ENCODE measurements at regions not wholly inside any gene's neighbourhood (a gene's known extent, or its start where the extent isn't known, plus 50 kb on each side); places are given as distances from the start of the nearest gene placed in this dataset.

DNA sequence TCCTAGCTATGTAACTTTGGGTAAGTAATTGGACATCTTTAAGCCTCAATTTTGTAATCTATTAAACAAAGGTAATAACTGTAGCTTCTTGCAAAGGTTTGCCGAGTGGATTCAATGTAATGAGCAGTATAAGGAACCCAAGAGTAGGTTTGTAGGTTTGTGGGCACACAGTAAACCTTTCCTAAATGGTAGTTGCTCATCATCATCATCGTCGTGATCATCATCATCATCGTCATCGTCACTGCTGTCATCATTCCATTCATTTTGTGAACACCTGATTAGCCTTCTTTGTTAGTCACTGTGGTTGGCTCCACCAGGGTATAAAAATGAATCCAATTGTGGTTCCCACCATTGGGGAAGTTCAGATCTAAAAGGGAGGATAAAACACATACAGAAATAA is 223.1 kb upstream of the KIRREL3 start:
- Mint-ChIP-seq H3K36me3 (no peaks in the 10 kb centered on the region), H3K4me1 (no peaks in the 10 kb centered on the region), H3K27ac (no peak overlapping the region), H3K4me3 (no peak overlapping the region), H3K9me3 (peaks cover 6% of the 10 kb centered on the region), H3K27me3 (no peaks in the 10 kb centered on the region)
- ATAC-seq: no peak

- Mint-ChIP-seq H3K4me3 (no peak overlapping the region), H3K27ac (no peak overlapping the region), H3K4me1 (no peaks in the 10 kb centered on the region), H3K36me3 (no peaks in the 10 kb centered on the region), H3K27me3 (no peaks in the 10 kb centered on the region), H3K9me3 (peaks cover 6% of the 10 kb centered on the region)
- ATAC-seq: peak; percentile 24
Observed at GRCh38 chr11:127223026-127223425, 222.5 kb upstream of the KIRREL3 start.

GRCh38 chr11:127219704-127220103 is 219.1 kb upstream of the KIRREL3 start:
- Mint-ChIP-seq H3K27ac (no peak overlapping the region), H3K27me3 (no peaks in the 10 kb centered on the region), H3K4me3 (no peak overlapping the region), H3K36me3 (no peaks in the 10 kb centered on the region), H3K4me1 (no peaks in the 10 kb centered on the region), H3K9me3 (peaks cover 6% of the 10 kb centered on the region)
- no peak for ATAC-seq

DNA sequence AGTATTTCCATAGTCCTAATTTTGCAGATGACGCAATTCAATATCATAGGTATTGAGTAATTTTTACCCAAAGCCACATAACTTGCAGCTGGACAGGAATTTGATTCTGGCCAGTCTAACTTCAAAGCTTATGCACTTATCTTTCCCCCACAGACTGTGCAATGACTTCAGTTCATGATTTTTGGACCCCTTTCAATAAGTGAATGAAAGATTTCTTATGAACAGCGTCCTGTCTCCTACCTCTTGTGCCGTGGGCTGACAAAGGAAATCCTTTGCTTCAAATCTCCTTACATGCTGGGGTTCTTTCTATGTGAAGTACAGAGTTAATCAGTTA is 217.7 kb upstream of the KIRREL3 start:
- Mint-ChIP-seq H3K4me3 (no peak overlapping the region), H3K27ac (no peak overlapping the region), H3K9me3 (peaks cover 2% of the 10 kb centered on the region), H3K27me3 (no peaks in the 10 kb centered on the region), H3K4me1 (no peaks in the 10 kb centered on the region), H3K36me3 (no peaks in the 10 kb centered on the region)
- no peak for ATAC-seq

DNA sequence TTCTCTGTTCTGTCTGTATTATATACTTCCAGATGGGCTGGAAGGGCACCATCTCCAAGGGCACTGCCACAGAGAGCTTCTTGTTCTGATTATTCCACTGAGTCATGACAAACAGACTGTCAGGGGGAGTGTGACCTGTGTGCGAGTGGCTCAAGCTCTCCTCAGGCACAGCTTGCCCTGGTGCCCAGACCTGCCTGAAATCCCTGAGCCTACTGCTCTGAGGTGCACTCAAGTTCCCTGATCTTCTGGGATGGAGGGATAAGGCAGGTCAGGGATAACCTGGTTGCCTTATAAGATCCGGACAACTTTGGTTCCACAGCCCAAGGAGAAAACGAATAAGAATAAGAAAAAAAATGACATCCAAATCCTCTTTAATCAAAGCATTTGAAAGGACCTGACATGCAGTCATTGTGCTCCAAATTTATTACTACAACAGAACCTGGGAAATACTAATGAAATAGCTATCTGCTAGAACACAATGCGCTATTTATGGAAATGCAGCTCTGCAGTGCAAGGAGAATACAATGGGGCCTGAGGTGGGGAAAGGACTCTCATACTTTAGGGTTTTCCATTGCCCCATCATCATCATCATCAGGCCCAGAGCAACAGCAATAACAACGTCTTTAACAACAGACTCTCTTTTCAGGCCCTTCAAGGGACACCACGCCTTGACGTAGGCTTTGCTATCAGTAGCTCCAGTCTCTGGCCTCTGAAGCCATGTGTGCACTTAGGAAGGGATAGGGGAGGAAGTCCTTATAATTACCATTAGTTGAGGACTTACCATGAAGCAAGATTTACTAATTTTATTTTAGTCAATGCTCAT is 217.1 kb upstream of the KIRREL3 start:
- H3K4me3 Mint-ChIP-seq: no peak overlapping the region
- no peak overlapping the region for H3K27ac Mint-ChIP-seq
- H3K9me3 Mint-ChIP-seq: peaks cover 2% of the 10 kb centered on the region
- H3K4me1 Mint-ChIP-seq: no peaks in the 10 kb centered on the region
- no peaks in the 10 kb centered on the region for H3K27me3 Mint-ChIP-seq
- ATAC-seq: no peak
- H3K36me3 Mint-ChIP-seq: no peaks in the 10 kb centered on the region

DNA sequence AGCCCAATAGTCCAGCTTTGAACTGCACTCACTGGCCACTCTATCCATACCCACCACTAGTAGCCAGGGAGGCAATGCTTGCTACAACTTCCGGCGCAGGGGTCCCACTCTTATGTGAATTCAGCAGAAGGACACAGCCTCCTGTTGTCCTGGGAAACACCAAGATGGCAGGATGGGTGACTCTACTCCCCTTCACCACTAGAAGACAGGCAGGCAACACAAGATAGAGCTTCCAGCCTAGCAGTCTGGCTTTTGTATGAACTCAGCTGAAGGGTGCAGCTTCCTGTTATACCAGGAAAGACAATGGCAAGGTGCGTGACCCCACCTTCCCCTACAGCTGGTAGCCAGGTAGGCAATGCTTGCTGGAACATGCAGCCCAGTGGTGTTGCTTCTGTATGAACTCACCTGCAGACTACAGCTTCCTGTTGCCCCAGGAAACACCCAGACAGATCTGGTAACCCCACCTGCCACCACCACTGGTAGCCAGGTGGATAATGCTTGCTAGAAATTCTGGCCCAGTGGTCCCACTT is 205.2 kb upstream of the KIRREL3 start:
- H3K27ac Mint-ChIP-seq: no peak overlapping the region
- no peak overlapping the region for H3K4me3 Mint-ChIP-seq
- no peaks in the 10 kb centered on the region for H3K36me3 Mint-ChIP-seq
- no peaks in the 10 kb centered on the region for H3K27me3 Mint-ChIP-seq
- peaks cover 13% of the 10 kb centered on the region for H3K9me3 Mint-ChIP-seq
- no peak for ATAC-seq
- H3K4me1 Mint-ChIP-seq: no peaks in the 10 kb centered on the region

DNA sequence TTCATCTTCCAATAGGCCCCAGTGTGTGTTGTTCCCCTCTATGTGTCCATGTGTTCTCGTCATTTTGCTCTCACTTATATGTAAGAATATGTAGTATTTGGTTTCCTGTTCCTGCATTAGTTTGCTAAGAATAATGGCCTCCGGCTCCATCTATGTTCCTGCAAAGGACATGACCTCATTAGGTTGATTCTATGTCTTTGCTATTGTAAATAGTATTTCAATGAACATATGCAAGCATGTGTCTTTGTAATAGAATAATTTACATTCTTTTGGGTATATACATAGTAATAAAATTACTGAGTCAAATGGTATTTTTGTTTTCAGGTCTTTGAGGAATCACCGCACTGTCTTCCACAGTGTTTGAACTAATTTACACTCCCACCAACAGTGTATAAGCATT is 202.9 kb upstream of the KIRREL3 start:
- H3K4me3 Mint-ChIP-seq: no peak overlapping the region
- no peaks in the 10 kb centered on the region for H3K4me1 Mint-ChIP-seq
- H3K36me3 Mint-ChIP-seq: no peaks in the 10 kb centered on the region
- no peaks in the 10 kb centered on the region for H3K27me3 Mint-ChIP-seq
- no peak overlapping the region for H3K27ac Mint-ChIP-seq
- H3K9me3 Mint-ChIP-seq: peaks cover 5% of the 10 kb centered on the region
- ATAC-seq: no peak

DNA sequence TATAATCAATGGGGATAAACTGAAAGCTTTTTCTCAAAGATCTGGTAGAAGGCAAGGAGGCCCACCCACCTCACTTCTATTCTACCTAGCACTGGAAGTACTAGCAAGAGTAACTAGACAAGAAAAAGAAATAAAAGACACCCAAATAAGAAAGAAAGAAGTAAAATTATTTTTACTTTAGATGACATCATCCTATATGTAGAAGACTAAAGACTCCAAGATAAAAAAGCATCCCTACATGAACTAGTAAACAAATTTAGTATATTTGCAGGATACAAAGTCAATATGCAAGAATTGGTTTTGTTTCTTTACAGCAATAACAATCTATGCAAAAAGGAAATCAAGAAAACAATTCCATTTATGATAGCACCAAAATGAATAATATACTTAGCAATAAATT is 201.5 kb upstream of the KIRREL3 start:
- Mint-ChIP-seq H3K36me3 (no peaks in the 10 kb centered on the region), H3K27ac (no peak overlapping the region), H3K4me1 (no peaks in the 10 kb centered on the region), H3K4me3 (no peak overlapping the region), H3K27me3 (no peaks in the 10 kb centered on the region), H3K9me3 (peaks cover 3% of the 10 kb centered on the region)
- no peak for ATAC-seq

DNA sequence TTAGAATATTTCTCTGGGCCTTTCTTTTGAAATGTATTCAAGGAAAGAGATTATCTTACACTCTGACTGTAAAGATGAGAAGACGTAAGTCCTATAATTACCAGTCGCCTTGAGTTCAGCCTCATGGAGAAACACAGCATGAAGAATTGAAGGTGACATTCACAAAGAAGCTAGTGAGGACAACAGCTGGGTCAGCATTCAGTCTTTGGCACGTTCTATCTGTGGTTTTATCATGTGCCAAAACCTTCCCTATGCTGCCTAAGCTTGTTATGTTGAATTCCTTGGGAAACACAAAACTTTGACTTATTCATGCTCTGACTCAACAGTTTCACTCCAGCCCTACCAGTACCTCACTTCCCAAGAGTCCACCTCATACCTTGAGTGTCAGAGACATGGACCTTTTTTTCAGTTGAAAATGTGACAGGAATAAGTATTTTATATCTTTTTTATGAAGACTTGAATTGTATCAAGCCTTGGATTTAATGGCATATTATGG is 198.8 kb upstream of the KIRREL3 start:
- no peaks in the 10 kb centered on the region for H3K36me3 Mint-ChIP-seq
- H3K4me1 Mint-ChIP-seq: no peaks in the 10 kb centered on the region
- H3K9me3 Mint-ChIP-seq: peaks cover 1% of the 10 kb centered on the region
- H3K27ac Mint-ChIP-seq: no peak overlapping the region
- no peaks in the 10 kb centered on the region for H3K27me3 Mint-ChIP-seq
- no peak overlapping the region for H3K4me3 Mint-ChIP-seq
- ATAC-seq: no peak

GRCh38 chr11:127195501-127196120 is 195.0 kb upstream of the KIRREL3 start:
- no peak for ATAC-seq

DNA sequence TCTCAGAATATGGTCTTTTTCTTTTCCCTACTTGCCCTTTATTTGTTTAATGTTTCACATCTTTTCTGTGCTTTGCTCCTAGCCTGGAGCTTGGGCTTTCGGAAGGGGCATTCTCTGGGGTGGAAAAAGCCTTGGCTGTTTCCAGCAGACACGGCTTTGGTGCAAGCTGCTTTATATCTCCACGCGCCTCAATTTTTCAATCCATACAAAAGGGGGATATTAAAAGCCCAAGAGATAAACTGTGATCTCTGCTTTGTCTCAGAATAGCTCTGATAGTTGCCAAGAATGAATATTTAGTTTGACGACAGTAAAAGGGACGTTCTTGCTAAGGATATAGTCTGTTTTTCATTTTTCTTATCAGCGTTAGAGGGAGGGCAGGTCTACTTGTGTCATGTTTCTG is 194.0 kb upstream of the KIRREL3 start:
- Mint-ChIP-seq H3K4me1 (no peaks in the 10 kb centered on the region), H3K27ac (no peak overlapping the region), H3K9me3 (peaks cover 6% of the 10 kb centered on the region), H3K4me3 (no peak overlapping the region), H3K36me3 (no peaks in the 10 kb centered on the region), H3K27me3 (no peaks in the 10 kb centered on the region)
- ATAC-seq: no peak

More at GRCh38 chr11:127195501-127196120, 195.0 kb upstream of the KIRREL3 start:
- no peaks in the 10 kb centered on the region for H3K27me3 Mint-ChIP-seq
- H3K9me3 Mint-ChIP-seq: no peaks in the 10 kb centered on the region
- H3K36me3 Mint-ChIP-seq: no peaks in the 10 kb centered on the region
- no peak overlapping the region for H3K4me3 Mint-ChIP-seq
- H3K4me1 Mint-ChIP-seq: no peaks in the 10 kb centered on the region
- H3K27ac Mint-ChIP-seq: no peak overlapping the region

DNA sequence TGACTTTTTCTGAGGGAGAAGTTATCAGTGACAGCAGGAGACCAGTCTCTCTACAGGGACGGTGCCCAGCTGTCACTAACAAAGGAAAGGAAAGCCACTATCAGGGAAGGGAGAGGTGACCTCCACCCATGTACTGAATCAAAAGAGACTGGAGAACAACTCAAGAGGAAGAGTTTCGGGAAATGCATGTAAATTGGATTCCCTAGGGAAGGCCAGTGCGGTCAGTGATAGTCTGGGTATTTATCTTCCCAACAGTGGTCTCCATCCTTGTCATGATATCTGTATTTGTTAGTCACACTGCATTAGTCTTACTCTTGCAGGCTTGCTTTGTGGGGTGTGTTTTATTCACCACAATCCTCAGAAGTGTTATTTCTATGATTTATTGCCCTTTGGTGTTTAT is 193.4 kb upstream of the KIRREL3 start:
- Mint-ChIP-seq H3K4me3 (no peak overlapping the region), H3K27me3 (no peaks in the 10 kb centered on the region), H3K27ac (no peak overlapping the region), H3K4me1 (no peaks in the 10 kb centered on the region), H3K9me3 (peaks cover 9% of the 10 kb centered on the region), H3K36me3 (no peaks in the 10 kb centered on the region)
- no peak for ATAC-seq

DNA sequence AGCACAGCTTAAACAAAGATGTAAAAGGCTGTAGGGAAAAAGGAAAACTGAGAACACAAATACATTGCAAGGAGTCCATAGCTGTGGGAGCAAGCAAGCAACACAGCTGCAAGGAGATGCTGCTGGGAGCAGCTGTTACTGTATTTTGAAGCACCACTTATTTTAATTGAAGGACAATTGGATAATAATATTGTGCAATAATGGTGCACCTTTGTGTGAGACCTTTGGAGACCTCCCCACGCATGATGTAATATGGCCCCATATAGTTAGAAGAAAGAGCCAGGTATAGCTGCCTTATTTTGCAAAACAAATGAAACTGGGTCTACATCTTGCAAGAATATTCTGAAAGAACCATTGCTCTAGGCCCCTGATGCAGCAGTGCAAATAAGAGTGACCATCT is 191.1 kb upstream of the KIRREL3 start:
- Mint-ChIP-seq H3K36me3 (no peaks in the 10 kb centered on the region), H3K4me3 (no peak overlapping the region), H3K27me3 (no peaks in the 10 kb centered on the region), H3K27ac (no peak overlapping the region), H3K4me1 (no peaks in the 10 kb centered on the region), H3K9me3 (peaks cover 10% of the 10 kb centered on the region)
- no peak for ATAC-seq

DNA sequence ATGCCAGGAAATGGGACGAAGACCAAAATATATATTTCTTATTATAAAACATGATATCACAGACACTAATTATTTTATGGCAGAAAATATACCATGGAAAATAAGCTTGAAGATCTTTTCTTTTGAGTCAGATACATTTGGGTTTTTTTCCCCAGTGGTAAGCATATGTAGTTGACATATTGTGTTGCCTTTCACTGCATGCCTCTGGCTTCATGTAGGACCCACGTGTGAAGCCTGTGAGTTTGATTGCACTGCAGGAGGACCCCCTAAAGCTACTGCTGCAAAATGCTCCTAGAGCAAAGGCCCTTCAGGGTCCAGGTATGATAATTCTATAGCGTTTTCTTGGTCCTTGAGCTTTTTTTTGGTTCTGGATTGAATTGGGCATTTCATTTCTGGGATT is 190.7 kb upstream of the KIRREL3 start:
- no peak overlapping the region for H3K4me3 Mint-ChIP-seq
- ATAC-seq: no peak
- H3K27ac Mint-ChIP-seq: no peak overlapping the region
- no peaks in the 10 kb centered on the region for H3K4me1 Mint-ChIP-seq
- H3K36me3 Mint-ChIP-seq: no peaks in the 10 kb centered on the region
- peaks cover 10% of the 10 kb centered on the region for H3K9me3 Mint-ChIP-seq
- no peaks in the 10 kb centered on the region for H3K27me3 Mint-ChIP-seq

- Mint-ChIP-seq H3K4me1 (no peaks in the 10 kb centered on the region), H3K36me3 (no peaks in the 10 kb centered on the region), H3K4me3 (no peak overlapping the region), H3K27ac (no peak overlapping the region), H3K9me3 (no peaks in the 10 kb centered on the region), H3K27me3 (no peaks in the 10 kb centered on the region)
- no peak for ATAC-seq
Observed at GRCh38 chr11:127182586-127183203, 182.1 kb upstream of the KIRREL3 start.

DNA sequence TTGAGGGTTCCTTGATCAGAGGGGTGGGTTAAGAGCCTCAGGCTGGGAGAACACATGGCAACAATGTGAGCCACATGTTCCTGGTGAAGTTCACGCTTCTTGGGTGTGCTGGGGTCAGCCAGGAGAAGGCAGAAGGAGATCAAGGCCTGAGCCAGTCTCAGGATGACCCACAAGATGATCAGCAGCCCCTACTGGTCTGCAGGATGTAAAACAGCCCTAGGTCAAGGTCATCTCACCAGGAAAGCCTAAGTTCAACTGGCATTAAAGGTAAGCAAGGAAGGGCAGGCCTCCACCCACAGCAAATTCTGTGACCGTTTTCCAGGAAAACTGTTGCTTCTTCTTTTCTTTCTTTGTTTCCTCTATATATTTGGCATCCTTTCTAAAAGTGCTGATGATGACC is 156.7 kb upstream of the KIRREL3 start:
- no peak overlapping the region for H3K27ac Mint-ChIP-seq
- H3K36me3 Mint-ChIP-seq: no peaks in the 10 kb centered on the region
- ATAC-seq: no peak
- no peak overlapping the region for H3K4me3 Mint-ChIP-seq
- H3K27me3 Mint-ChIP-seq: no peaks in the 10 kb centered on the region
- H3K4me1 Mint-ChIP-seq: no peaks in the 10 kb centered on the region
- no peaks in the 10 kb centered on the region for H3K9me3 Mint-ChIP-seq
